Sigmoid colon (tissue), 6 donors: ENCODE measurements at regions not wholly inside any gene's neighbourhood (a gene's known extent, or its start where the extent isn't known, plus 50 kb on each side); places are given as distances from the start of the nearest gene placed in this dataset.

Experiments
- DNase-seq: peaks from one replicate; pipeline ENCODE4 v3.0.0-alpha.2; 2019
- H3K27ac ChIP-seq, 4 donors: fragments of 200-600 bp; sonication (generic); one replicate each; pipeline ENCODE4 v1.5.1; 2016 to 2019; ENCODE audit warnings: mild to moderate bottlenecking in 1 of 4
- H3K27me3 ChIP-seq, 3 donors: fragments of 200-600 bp; sonication (generic); one replicate each; pipeline ENCODE4 v1.5.1; 2019; ENCODE audit warnings: mild to moderate bottlenecking in 1 of 3
- H3K36me3 ChIP-seq, 4 donors: fragments of 200-600 bp; sonication (generic); one replicate each; pipeline ENCODE4 v1.5.1; 2016 to 2019
- H3K4me1 ChIP-seq, 4 donors: fragments of 200-600 bp; sonication (generic); one replicate each; pipeline ENCODE4 v1.5.1; 2017 to 2019
- H3K4me3 ChIP-seq, 4 donors: fragments of 200-600 bp; sonication (generic); one replicate each; pipeline ENCODE4 v1.5.1; 2017 to 2019; ENCODE audit warnings: mild to moderate bottlenecking in 2 of 4, moderate library complexity in 1 of 4
- H3K9me3 ChIP-seq, 4 donors: fragments of 200-600 bp in 3 of 4; sonication (generic) in 3 of 4; one replicate each; pipeline versions ENCODE4 v1.5.1 to v1.6.1; 2013 to 2019
- EP300 ChIP-seq, 4 donors: sonication (generic); formaldehyde crosslinking; IDR thresholded peaks; one replicate each; pipeline ENCODE4 v1.6.1; 2017; ENCODE audit warnings: antibody characterized with exemption in 4 of 4
- POLR2A ChIP-seq, 2 donors: fragments of 450-650 bp; IDR thresholded peaks; one replicate each; pipeline ENCODE4 v1.6.1; 2016; ENCODE audit warnings: antibody characterized with exemption in 2 of 2, mild to moderate bottlenecking in 2 of 2, moderate library complexity in 2 of 2
- POLR2AphosphoS5 ChIP-seq, 4 donors: sonication (generic); formaldehyde crosslinking; IDR thresholded peaks; one replicate each; pipeline ENCODE4 v1.6.1; 2017; ENCODE audit warnings: antibody characterized with exemption in 4 of 4
- WGBS, 2 donors: extraction: QIAGEN DNeasy Blood & Tissue Kit; methylation state at CpG; one replicate each; pipeline ENCODE4 v1.1.7; 2013; 5-methylcytosine and 5-hydroxymethylcytosine counted together
- intact Hi-C: fragments of 100-400 bp; cut with DNase I; formaldehyde crosslinking; loops from one replicate; pipeline ENCODE4 v1.15.1; 2023
- TF ChIP-seq, protein P1 (sequence below), 4 experiments: fragments of 450-650 bp in 3 of 4; fragments of 200-600 bp in 1 of 4; IDR thresholded peaks; one replicate each; pipeline ENCODE4 v1.5.1; 2016 to 2019; ENCODE audit warnings: antibody characterized with exemption in 4 of 4, mild to moderate bottlenecking in 3 of 4, moderate library complexity in 2 of 4
- donor health status: healthy with polysubstance abuse.
- donor health status: healthy.

DNA sequence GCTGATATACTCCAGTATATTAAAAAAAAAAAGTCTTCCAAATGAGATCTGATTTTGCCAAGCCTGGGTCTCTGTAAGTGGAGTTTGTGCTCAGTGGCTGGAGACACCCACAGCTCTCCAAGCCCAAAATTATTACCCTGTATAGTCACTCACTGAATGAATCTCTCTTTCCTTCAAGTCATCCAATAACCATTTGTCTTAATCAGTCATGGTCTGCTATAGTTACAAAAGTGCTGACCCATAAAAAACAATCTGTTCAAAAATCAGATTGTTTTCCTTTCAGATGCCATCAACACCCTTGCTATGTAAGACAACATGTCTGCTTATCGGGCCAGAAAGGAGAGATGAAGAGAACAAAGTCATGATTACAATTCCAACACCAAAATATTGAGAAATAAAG lies 159.4 kb upstream of the FST start:
- H3K4me3 ChIP-seq = no peak overlapping the region
- intact Hi-C loops = no loop called here
- no peaks in the 10 kb centered on the region for H3K36me3 ChIP-seq
- no peaks in the 10 kb centered on the region for H3K9me3 ChIP-seq
- no peak overlapping the region for H3K27ac ChIP-seq
- H3K27me3 ChIP-seq = no peaks in the 10 kb centered on the region
- no peak for DNase-seq
- no peaks in the 10 kb centered on the region for H3K4me1 ChIP-seq
- no peak for TF ChIP-seq POLR2A (IDR thresholded peaks at IDR 0.05)
- no peak for TF ChIP-seq EP300 (IDR thresholded peaks at IDR 0.05)
- no peak for TF ChIP-seq POLR2AphosphoS5 (IDR thresholded peaks at IDR 0.05)
- TF ChIP-seq, protein P1, sequence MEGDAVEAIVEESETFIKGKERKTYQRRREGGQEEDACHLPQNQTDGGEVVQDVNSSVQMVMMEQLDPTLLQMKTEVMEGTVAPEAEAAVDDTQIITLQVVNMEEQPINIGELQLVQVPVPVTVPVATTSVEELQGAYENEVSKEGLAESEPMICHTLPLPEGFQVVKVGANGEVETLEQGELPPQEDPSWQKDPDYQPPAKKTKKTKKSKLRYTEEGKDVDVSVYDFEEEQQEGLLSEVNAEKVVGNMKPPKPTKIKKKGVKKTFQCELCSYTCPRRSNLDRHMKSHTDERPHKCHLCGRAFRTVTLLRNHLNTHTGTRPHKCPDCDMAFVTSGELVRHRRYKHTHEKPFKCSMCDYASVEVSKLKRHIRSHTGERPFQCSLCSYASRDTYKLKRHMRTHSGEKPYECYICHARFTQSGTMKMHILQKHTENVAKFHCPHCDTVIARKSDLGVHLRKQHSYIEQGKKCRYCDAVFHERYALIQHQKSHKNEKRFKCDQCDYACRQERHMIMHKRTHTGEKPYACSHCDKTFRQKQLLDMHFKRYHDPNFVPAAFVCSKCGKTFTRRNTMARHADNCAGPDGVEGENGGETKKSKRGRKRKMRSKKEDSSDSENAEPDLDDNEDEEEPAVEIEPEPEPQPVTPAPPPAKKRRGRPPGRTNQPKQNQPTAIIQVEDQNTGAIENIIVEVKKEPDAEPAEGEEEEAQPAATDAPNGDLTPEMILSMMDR (IDR thresholded peaks at IDR 0.05) = no peak
- 88 to 91% methylated on average over 1 of the region's 1 CpG for WGBS, 2 donors

DNA sequence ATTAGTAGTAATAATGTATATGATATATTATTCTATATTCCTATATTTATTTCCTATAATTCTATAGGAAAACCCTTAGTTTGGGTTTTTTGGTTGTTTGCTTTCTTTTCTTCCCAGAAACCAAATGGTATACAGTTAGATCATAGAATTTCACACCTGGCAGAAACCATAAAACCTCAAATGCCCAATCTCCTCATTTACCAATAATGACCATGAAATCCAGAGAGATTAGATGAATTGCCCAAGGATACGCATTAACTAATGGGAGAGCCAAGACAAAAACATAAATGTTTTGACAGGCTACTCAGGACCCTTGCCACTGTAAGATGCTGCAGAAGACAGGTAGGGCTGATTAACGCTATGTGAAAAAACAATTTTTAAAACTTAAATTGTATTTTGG lies 158.7 kb upstream of the FST start:
- 94 to 95% methylated on average over 2 of the region's 2 CpGs for WGBS, 2 donors
- no peaks in the 10 kb centered on the region for H3K4me1 ChIP-seq
- H3K36me3 ChIP-seq = no peaks in the 10 kb centered on the region
- H3K27ac ChIP-seq = no peak overlapping the region
- DNase-seq = no peak
- H3K27me3 ChIP-seq = no peaks in the 10 kb centered on the region
- intact Hi-C loops = no loop called here
- H3K4me3 ChIP-seq = no peak overlapping the region
- no peaks in the 10 kb centered on the region for H3K9me3 ChIP-seq
- TF ChIP-seq, protein P1 (IDR thresholded peaks at IDR 0.05) = no peak
- TF ChIP-seq EP300 (IDR thresholded peaks at IDR 0.05) (no peak), POLR2AphosphoS5 (IDR thresholded peaks at IDR 0.05) (no peak), POLR2A (IDR thresholded peaks at IDR 0.05) (no peak)

DNA sequence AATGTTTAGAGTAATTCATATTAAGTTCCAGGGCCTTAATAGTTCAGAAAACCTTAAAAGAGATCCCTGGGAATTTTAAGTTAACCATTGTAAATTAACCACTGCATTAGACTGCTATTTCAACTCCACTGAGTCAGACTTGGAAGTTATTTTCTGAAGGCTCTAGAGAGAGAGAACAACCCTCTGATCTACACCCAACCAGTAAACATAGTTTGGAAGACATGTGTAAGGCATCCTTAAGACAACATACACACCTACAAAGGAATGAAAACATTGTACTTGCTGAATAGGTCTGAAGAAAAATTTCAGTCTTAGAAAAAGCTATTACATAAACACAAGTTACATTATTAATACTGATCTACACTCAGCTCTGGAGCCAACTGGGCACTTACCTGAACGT lies 158.2 kb upstream of the FST start:
- TF ChIP-seq POLR2AphosphoS5 (IDR thresholded peaks at IDR 0.05) = no peak
- TF ChIP-seq, protein P1 (IDR thresholded peaks at IDR 0.05) = no peak
- no peak for TF ChIP-seq POLR2A (IDR thresholded peaks at IDR 0.05)
- TF ChIP-seq EP300 (IDR thresholded peaks at IDR 0.05) = no peak
- intact Hi-C loops = no loop called here
- Histone ChIP-seq H3K4me3 (no peak overlapping the region), H3K9me3 (no peaks in the 10 kb centered on the region), H3K4me1 (no peaks in the 10 kb centered on the region), H3K27me3 (no peaks in the 10 kb centered on the region), H3K27ac (no peak overlapping the region), H3K36me3 (no peaks in the 10 kb centered on the region)
- no peak for DNase-seq
- WGBS, 2 donors = 60 to 76% methylated on average over 1 of the region's 1 CpG

DNA sequence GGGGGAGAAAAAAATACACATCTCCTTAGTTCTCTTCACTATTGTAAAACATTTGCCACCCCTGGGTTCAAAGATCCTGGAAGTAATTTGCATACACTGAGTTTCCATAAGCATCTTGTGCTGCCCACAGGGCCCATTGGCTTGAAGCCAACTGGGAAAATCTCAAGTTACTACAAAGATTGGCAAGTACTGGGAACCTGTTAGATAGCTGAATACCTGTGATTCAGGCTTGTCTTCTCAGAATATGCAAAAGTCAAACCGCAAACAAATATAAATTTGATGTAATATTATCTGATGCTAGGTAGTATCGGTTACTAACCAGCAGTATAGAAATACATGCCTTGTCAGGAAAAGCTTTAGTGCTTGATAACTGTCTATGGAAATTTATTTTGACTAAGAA lies 156.9 kb upstream of the FST start:
- no peaks in the 10 kb centered on the region for H3K9me3 ChIP-seq
- no peaks in the 10 kb centered on the region for H3K27me3 ChIP-seq
- TF ChIP-seq POLR2A (IDR thresholded peaks at IDR 0.05) (no peak), POLR2AphosphoS5 (IDR thresholded peaks at IDR 0.05) (no peak), EP300 (IDR thresholded peaks at IDR 0.05) (no peak)
- TF ChIP-seq, protein P1 (IDR thresholded peaks at IDR 0.05) = no peak
- no peak for DNase-seq
- no peak overlapping the region for H3K27ac ChIP-seq
- H3K4me3 ChIP-seq = no peak overlapping the region
- H3K36me3 ChIP-seq = no peaks in the 10 kb centered on the region
- H3K4me1 ChIP-seq = no peaks in the 10 kb centered on the region
- 94 to 98% methylated on average over 2 of the region's 2 CpGs for WGBS, 2 donors
- intact Hi-C loops = no loop called here

DNA sequence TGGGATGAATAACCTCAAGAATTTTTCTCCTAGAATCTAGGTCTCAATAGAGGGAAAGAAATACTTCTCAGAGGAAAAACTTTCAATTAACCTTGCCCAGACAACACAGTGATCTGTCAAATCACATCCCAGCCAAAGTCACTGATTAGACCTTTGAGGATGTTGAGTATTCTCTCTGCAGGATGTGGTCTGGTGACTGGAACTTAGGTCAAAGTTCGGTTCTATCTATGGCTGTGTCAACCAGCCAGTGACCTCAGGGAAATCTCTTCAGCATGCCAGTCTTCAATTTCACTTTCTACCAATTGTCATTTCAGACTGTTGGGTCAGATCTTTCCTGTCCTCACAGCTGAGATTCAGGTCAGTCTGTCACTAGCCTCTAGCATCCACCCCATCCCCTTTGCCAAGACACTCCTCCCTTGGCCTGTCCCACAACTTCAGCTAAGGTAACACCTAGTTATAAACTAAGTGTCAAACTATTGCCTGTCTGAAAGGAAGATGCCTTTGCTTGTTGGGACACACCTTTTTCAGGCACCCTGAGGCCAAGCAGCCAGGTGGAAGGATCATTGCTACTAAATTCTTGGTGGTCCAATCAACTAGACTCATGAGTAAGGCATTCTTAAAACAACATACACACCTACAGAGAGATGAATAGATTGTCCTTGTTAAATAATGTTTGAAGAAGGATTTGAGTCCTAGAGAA lies 156.3 kb upstream of the FST start:
- Histone ChIP-seq H3K27ac (no peak overlapping the region), H3K36me3 (no peaks in the 10 kb centered on the region), H3K9me3 (no peaks in the 10 kb centered on the region), H3K27me3 (no peaks in the 10 kb centered on the region), H3K4me1 (no peaks in the 10 kb centered on the region), H3K4me3 (no peak overlapping the region)
- DNase-seq = no peak
- no peak for TF ChIP-seq EP300 (IDR thresholded peaks at IDR 0.05)
- no peak for TF ChIP-seq POLR2A (IDR thresholded peaks at IDR 0.05)
- intact Hi-C loops = no loop called here
- 76 to 78% methylated on average over 1 of the region's 1 CpG for WGBS, 2 donors
